SKM-1 (cell line): ENCODE measurements at regions not wholly inside any gene's neighbourhood (a gene's known extent, or its start where the extent isn't known, plus 50 kb on each side); places are given as distances from the start of the nearest gene placed in this dataset.

Experiments used
- DNase-seq: peaks from one replicate; lab custom pipeline; 2025; ENCODE audit not compliant: unreplicated experiment; lab: John Stamatoyannopoulos, UW

DNA sequence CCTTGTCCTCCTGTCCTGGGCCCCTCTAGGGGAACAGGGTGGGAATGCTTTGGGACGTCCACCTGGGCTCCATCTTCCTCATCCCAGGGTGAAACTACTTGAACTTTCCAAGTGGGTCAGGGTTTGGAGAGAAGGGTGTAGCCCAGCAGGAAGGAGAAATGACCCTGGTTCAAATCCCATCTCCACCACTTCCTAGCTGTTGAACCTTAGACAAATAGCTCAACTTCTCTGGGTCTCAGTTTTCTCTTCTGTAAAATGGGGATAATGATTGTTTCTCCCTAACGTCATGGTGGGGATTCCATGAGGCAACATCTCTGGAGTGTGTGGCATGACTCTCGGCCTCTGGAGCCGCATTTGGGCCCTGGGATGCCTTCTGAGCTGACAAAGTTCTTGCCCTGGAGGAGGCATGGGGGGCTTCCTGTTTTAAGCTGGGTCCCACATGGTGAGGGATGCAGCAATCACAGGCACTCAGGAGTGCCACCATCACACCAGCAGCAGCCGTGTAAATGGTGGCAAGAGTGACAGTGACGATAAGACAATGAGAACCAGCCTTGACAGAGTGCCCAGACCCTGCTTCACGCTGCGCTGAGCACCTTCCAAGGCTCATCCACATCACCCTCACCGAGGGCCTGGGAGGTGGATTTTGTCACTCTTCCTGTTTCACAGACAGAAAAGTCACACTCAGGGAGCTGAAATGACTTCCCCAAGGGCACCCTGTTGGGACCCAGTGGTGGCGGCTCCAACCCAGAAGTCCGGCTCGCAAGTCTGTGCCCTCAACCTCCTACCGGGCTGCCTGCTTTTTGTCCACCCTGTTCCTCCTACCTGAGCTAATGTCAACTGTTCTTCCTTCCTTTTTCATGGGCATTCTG lies 69.5 kb upstream of the IER5L start:
- no peak for DNase-seq

GRCh38 chr9:129245276-129245675 lies 67.2 kb upstream of the IER5L start:
- no peak for DNase-seq

DNA sequence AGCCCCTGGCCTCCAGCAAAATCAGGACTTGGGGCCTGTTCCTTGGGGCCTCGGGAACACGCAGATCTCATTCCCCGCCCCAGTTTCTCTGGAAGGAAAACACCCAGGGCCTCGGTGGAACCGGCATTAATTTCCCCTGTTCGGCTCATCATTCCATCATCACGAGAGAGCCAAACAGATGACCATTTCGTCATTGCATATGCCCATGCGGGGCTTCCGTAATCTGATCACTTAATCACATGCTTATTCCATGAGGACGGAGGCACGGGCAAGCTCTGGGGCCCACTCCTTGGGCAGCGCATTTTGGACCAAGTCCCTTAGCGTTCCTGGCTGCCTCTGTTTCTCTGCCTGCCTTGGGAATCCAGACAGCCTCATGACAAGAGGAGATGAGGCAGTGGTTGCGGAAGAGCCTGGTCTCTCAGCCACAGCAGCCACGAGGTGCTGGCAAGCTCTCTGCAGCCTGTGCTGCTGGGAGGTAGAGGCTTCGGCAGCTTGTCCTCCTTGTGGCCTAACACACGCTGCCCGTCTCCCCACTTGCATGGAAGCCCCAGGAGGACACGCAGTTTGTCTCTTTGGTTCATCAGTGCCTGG lies 65.0 kb upstream of the IER5L start:
- no peak for DNase-seq

GRCh38 chr9:129242191-129242941 lies 64.3 kb upstream of the IER5L start:
- DNase-seq, result no peak

DNA sequence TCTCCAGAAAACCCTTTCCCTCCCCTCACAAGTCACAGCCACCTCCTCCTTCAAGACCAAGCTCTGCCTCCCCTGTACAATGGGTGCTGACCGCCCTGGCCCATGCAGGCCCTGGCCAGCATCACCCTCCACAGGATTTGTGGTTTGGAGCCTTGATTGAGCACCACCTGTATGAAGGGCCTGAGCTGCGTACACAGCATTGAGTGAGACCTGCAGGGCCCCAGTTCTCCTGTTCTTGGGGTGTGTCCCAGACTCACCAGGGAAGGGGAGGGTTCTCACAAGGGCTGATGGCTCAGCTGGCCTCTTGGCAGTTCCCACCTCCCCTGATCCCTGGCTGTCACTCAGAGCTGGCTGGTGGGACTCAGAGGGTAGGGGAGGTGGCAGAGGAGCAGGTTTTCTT lies 63.7 kb upstream of the IER5L start:
- DNase-seq, result no peak

- DNase-seq, result no peak
Measured at GRCh38 chr9:129240581-129241211, 62.6 kb upstream of the IER5L start.

GRCh38 chr9:129239946-129240490 lies 62.0 kb upstream of the IER5L start:
- DNase-seq, result no peak

DNA sequence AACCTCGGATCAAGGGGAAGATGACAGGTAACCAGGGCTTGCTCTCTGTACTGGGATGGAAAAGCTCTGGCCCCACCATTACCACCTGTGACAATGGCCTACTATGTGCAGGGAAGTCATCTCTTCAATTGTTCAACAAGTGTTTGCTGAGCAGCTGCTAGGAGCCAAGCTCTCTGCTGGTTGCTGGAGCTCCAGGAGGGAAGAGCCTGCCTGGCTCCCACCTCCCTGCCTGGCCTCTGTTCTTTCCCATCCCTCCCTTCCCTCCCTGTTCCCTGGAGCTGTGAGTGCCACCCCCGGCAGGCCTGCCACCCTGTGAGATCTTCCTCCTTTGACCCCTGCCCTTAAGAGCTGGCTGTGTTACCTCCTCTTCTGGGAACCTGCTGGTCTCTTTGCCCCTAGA lies 59.7 kb upstream of the IER5L start:
- DNase-seq, result no peak

- DNase-seq, result no peak
Measured at GRCh38 chr9:129237164-129237611, 59.1 kb upstream of the IER5L start.

DNA sequence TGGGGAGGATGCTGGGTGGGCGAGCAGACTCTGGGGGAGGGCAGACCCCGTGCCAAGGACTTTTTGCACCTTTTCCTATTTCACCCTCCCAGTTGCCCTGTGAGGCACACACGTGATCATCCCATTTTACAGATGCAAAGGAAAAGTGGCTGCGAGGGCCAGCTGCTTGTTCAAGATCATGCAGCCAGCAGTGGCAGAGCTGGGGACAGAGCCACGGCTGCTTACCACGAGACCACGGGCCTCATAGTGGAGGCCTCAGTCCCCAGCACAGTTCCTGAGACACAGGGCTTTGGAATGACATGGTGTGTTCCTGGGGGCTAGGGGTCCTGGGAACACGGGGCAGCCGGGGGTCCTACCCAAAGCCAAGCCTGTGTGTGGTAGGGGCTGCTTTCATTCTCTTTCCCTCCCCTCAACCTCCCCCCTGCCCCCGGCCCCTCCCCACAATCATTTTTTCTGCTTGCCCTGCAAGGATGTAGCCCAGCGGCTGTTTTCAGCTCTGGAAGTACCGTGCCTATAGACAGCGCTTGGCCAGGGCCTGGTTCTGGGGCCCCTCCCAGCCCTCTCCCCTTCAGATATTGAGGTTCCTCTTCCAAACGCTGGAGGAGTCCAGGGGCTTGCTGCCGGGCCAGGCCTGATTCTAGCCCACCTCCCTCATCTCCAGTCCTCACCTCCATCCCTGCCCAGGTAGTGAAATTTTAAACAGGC lies 58.5 kb upstream of the IER5L start:
- no peak for DNase-seq

DNA sequence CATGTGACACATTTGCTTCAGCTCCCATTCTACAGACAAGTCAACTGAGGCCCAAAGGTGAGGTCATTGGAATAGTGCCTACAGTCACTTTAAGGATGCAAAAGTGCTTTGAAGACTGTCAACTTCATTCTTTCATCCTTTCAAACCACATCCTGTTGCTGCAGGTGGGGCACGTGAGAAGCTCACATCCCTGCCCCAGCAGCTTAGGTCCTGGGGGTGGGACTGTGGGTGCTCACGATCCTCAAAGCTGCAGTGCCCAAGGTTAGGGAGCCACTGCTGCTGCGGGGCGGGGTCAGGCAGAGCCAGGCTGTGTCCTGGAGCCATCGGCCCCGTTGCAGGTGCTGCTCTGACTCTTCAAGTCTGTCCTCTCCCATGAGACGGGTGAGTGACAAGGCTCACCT lies 57.9 kb upstream of the IER5L start:
- DNase-seq, result no peak

- DNase-seq, result no peak
Measured at GRCh38 chr9:129235041-129235930, 57.2 kb upstream of the IER5L start.

DNA sequence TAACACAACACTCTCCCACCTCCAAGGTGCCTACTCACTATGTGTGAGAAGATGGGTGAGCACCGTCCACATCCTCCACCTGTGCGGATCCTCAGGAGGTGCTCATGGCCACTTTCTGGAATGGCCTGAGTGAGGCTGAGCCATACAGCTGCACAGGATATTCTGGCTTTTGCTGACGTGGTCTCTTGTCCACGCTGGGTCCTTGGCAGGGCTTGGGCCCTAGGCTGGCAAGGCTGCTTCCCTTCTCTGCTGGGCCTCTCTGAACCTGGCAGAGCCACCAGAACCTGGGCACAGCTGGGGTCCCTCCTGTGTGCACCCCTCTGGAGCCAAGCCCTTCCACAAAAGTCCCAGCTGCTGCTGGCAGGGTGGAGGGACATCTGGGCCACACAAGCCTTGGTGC lies 56.4 kb upstream of the IER5L start:
- DNase-seq, result no peak

DNA sequence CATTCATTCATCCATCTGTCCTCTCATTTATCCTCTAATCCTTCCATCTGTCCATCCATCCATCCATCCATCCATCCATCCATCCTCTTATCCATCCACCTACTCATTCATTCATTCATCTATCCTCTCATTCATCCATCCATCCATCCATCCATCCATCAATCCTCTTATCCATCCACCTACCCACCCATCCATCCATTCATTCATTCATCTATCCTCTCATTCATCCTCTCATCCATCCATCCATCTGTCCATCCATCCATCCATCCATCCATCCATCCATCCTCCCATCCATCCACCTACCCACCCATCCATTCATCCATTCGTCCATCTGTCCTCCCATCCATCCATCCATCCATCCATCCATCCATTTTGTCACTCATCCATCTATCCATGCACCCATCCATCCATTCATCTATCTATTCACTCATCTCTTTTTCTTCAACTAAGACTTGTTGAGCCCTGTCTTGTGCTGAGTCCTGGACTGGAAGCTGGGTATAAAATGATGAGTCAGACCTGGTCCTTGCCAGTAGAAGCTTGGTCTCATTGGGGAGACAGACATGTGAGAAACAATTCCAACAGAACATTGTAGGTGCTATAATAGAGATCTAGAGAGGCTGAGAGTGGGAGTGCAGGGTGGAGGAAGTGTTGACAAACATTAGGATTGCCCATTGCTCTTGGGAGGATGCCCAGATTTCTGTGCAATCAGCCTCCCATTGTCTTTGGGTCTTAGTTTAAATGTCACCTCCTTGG lies 55.0 kb upstream of the IER5L start:
- no peak for DNase-seq

GRCh38 chr9:129231759-129232158 lies 53.7 kb upstream of the IER5L start:
- DNase-seq, result no peak

GRCh38 chr9:129231022-129231739 lies 53.1 kb upstream of the IER5L start:
- DNase-seq, result no peak

- no peak for DNase-seq
Measured at GRCh38 chr9:129230302-129230701, 52.2 kb upstream of the IER5L start.
